ENCODE measurements at regions not wholly inside any gene's neighbourhood (a gene's known extent, or its start where the extent isn't known, plus 50 kb on each side); places are given as distances from the start of the nearest gene placed in this dataset.

DNA sequence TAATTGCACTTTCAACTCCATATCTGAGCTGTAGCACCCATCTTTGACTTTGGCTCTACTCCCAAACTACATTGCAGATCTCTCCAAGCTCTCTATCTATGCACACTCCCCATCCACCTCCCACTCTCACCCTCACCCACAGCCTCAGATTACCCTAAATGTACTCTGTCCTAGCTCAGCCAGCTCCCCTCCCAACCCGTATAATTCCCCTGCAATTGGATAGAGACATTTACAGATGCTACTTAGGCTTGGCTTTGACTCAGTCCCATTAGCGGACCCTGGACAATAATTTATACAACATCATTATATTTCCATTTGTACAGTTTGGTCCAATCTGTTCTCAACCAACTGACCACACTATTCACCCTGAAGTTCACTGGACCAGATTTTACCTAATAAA is 338.9 kb upstream of the ANO3 start:
- DNase-seq: no peak

DNA sequence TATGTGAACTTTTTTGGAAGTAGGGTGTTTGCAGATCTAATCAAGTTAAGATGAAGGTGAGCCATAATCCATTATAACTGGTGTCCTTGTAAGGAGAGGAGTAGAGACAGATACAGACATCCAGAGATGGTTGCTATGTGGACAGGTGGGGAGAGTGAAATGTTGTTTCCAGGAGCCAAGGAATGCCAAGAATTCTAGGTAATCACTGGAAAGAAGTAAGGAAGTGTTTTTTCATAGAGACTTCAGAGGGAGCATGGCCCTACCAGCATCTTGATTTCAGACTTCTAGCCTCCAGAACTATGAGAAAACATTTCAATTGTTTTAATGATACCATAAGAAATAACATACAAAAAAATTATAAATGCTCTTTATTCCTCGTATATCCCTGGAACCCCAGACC is 320.5 kb upstream of the ANO3 start:
- DNase-seq: no peak

DNA sequence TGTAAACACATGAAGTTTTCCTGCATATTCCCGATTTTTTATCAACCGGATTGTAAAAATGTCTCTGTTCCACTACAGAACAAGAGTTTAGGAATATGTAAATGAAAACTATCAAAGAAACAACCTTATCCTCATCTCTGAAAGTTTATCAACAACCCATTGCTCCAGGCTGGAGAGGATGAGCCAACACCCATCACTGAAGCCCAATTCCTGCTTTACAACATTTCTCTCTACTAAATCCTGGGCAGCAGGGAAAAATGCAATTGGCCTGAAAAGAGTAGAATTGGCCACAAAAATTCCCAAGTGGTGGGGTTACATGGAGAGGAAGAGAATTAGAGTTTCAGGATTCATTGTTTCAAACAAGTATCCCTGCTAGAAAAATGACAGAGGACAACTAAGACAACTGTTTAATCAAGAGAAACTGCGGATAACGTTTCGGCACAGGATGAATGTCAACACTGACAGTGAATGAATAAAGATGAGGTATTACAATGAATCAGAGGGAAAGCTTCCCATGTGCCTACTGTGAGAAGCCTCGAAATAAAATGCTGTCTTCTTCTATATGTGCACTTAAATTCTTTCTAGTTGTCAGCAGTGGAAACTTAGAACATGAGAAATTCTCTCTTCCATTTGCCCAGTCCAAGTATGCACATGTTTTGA is 317.3 kb upstream of the ANO3 start:
- DNase-seq: no peak

DNA sequence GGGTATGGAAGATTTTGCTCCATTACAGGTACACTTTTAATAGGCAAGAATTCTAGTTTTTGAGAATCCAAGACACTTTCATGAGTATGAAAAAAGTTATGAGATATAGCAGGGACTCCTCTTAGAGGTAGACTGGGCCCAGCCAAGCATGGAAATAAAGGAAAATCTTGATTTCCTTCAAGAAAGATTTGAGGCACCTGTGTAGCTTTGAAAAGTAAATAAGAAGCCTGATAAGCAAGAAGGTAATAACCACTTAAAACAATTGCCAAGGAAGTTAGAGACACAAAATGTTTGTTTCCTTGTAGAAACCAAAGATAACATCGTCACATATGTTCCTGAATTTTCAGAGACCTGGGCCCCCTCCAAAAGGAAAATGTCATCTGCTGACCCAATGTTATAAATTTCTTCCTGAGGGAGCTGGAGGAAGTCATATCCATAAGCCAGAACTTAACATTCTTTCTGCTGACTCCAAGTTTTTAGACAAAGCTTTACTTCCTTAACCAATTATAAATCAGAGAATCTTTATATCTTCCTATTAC is 314.5 kb upstream of the ANO3 start:
- no peak for DNase-seq

DNA sequence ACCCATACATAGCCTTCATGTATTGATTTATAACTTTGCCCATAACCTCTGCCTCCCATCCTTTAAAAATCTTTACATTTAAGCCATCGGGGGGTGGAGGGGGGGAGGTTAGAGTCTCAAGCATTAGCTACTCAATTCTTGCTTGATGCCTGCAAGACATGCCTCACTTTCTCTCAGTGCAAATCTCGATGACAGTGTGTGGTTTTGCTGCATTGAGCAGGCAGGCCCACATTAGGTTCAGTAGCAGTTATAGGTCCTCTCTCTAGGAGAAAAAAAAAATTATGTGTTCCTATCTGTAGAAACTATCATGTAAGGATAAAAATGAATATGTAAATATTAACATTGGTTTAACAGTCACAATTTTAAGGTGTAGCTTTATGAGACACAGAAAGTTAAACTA is 314.0 kb upstream of the ANO3 start:
- no peak for DNase-seq

DNA sequence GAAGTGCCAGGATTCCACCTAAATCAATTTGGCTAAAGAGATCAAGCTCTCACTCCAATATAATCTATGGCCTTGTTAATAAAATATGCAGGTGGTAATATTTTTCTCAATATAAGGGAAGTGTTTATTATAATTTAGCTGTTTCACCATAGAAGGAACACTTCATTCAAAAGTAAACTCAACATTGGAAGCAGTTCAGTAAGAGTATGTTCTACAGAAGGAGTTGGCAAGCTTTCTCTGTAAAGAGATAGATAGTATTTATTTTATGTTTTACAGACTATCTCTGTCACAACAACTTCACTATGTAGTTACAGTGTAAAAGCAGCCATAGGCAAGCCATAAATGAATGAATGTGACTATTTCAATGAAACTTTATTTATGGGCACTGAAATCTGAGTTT is 313.6 kb upstream of the ANO3 start:
- DNase-seq: no peak

DNA sequence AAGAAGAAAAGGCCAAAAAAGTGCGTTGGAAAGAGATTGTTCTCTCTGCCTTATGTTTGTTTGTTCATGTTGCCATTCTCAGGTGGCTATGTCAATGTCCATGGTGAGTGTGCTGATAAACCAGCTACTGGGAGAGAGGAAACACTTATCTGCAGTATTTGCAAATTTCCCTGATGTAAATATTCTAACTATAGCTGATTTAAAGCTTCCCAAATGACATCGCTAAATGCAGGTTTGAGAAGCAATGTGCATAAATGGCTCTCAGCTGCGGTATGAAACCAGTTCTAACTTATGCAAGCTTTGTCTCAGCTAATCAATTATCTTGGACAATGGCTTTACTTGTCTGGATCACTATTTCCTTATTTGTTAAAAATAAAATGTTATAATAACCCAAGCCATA is 312.5 kb upstream of the ANO3 start:
- DNase-seq: no peak

DNA sequence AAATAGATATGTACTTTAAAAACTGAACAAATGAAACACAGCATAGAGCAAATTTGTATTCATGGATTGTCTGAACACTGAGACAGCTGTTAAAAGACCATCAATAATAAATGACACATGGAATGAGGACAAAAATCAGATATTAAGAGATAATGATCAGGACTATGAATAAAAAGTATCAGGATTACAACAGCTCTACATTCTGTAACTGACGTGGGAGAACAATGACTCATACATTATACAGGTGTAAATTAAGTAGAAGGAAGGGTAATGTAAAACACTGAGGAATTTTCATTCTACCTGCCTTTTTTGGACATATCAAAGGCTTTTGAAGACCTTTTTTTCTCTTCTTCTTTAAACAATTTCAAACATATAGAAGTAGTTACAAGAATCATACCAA is 310.9 kb upstream of the ANO3 start:
- no peak for DNase-seq

DNA sequence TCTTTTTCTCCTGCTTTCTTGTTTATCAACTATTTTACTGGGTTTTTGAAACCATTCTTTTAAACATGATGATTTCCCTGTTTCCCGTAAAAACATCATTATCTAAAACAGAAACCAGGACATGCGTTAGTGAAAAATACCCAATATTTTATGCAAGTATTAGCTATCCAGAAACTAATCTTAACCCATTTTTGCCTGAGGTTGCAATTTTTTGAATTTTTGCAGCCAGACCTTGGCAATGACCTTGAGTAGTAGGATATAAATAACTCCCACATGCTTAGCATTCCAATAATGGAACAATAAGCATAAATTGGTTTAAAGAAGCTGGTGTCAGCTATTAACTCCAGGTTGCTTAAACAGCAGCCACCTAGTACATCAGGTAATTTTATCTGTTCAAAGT is 308.9 kb upstream of the ANO3 start:
- no peak for DNase-seq

DNA sequence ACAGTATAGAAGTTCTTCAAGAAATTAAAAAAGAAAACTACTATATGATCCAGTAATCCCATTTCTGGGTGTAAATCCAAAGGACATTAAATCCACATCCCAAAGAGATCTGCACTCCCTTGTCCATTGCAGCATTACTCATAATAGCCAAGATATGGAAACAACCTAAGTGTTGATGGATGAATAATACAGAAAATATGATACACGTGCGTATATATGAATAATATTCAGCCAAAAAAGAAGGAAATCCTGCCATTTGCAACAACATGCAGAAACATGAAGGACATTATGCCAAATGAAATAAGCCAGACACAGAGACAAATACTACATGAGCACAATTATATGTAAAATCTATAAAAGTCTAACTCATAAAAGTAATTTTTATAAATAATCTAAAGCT is 306.3 kb upstream of the ANO3 start:
- no peak for DNase-seq

DNA sequence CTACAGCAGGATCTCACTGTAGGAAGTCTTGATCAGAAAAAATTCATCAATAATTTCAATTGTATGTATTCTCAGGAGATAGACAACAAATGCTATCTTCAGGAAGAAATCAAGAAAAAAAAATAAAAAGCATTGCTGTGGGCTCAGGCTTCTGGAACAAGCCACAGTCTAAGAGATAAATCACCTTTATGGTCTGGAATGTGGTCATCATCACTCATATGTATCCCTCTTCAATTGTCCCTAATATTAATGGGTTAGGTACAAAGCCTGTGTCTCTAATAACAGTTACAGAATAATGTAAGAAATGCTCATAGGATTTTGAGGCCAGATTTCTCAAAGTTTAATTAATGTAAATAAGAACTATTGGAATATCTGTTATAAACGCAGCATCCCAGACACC is 305.9 kb upstream of the ANO3 start:
- DNase-seq: no peak

DNA sequence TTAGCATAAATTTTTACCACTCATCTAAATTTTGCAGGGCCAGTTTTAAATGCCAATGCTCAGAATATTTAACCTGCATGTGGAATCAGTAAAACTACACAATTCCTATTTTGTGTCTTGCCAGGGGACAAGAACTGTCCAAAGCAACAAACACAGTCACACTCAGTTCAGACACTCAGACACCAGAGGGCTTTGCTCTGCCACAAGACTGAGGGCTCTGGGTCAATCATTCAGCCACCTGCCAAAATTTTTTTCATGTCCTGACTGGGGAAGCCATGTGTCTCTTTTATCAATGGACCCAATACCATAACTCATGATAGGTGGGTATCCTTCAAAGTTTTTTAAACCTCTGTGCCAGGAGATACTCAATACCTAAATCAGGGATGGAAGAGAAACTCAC is 304.0 kb upstream of the ANO3 start:
- no peak for DNase-seq

DNA sequence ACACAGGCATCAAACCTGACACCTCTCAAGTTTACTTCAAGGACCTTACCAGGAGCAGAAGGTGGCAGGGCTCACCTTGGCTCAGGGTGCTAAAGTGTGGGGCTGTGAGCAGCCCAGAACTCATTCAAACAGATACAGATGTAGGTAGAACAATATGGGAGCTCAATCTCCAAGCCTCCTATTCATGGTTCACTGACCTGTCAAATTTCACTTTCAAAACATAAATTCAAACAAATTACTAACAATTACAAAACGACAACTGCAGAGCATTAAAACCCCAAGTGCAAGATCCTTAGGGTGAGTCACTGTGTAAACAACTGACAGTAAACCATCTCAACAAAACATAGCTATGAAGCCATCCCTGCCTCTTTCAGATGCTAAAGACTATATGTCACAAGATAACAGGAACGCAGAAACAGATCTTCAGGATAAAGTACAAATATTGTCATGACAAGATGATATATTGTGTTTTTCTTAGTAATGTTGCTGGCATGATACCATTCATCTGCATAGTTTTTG is 303.5 kb upstream of the ANO3 start:
- no peak for DNase-seq

DNA sequence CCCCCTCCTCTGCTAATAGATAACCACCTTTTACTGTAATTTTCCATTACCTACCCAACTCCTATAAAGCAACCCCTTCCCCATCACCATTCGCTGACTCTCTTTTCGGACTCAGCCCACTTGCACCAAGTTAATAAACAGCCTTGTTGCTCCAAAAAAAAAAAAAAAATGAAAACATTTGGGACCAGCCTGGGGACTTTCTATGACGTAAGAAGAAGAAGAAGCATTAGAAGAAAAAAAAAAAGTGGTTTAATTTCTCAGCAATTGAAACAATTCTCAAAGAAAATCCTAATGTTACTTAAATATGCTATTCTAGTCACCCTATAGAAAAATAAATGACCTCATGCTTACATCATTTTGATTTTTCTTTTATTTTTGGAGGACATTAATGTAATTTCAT is 301.5 kb upstream of the ANO3 start:
- no peak for DNase-seq

DNA sequence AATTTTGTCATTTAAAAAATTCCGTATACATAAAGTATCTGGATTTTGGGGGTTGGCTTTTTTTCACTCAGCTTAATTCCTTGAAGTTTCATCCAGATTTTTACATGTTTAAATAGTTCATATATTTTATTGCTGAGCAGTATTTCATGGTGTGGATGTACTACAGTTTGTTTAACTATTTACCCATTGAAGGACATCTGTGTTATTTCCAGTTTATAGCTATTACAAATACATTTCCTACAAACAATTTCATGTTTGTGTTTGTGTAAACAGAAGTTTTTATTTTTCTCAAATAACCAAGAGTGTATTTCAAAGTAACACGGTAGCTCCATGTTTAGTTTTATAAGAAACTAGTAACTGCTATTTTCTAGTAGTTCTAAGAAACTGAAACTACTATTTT is 299.7 kb upstream of the ANO3 start:
- no peak for DNase-seq

DNA sequence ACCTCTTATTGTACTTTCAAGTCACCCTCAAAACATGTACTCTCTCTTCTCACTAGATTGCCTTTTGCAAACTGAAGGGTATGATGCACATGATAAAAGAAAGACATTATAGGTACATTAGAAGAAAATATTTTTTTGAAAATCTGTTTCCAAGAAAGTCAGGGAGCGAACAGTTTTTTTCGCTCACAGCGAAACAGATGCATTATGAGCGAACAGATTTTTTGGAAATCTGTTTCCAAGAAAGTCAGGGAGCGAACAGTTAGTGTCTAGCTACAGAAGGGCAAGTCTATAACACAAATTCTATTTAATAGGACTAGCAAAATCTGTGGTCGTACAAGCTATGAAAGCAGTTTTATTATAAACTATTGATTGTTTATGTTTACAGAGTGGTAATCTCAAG is 296.2 kb upstream of the ANO3 start:
- DNase-seq: no peak

DNA sequence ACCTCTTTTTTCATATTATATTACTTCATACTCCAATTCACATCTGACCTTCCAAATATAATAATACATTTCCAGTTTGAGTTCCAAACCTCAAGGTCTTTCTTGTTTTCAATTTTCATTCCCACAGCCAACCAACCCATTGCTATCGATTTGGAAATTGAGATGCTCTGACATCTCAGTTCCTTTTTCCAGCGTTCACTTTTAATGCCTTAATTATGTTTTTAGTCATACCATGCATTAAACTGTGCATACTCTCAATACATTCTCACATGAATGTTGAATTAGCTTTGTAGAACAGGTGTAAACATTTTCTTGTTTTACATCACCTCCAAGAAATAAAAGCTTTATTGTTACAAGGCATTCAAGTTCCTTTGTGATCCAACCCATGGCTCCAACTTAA is 294.2 kb upstream of the ANO3 start:
- no peak for DNase-seq

DNA sequence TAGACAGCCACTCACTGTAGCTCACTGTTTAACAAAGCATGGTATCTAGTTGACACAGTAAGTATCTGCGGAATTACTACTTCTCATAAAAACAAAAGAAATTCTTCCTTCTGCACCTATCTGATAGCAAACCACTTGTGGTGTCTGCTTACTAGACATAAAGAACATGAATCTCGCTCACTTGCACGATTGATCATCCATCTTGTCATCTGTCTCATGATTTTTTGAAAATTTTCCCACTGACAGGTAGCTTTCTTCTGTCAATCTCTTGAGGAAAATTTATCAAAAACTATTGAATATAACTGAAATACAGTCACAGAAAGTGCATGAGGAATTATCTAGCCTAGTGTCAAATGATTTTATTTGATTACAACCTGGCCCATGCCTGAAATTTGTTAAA is 291.6 kb upstream of the ANO3 start:
- no peak for DNase-seq

DNA sequence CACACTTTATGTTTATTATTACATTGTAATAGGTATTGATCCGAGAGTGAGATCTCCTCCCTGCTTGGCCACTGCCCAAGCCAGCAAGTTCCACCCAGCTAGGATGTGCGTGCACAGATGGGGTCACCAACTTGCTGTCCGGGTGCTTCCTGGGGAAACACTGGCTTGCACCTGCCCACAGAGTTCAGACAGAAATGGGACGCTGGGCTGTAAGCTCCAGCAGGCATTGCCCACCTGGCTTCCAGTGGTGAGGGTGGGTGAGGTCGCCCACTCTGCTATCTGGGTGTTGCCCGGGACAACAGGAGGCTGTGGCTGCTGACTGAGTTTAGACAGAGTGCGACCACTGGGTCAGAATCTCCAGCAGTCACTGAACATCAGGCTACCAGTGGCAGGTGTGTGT is 289.8 kb upstream of the ANO3 start:
- no peak for DNase-seq

DNA sequence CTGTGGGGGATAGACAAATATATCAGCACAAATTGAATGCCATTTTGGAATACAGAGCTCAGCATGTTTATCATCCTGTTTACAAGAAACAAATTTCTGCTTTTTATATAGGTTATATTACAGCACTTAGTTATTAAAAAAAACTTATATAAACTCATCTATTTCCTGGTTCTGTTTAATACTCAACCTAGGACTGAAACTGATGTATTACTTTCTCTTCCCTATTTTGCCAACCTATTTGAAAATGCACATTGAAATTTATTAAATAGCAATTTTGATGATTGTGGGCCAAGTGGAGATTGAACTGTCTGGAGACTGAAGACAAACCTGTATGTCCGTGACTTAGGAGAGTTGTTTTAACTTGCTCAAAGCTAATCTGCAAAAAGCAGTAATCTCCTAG is 288.3 kb upstream of the ANO3 start:
- no peak for DNase-seq

DNA sequence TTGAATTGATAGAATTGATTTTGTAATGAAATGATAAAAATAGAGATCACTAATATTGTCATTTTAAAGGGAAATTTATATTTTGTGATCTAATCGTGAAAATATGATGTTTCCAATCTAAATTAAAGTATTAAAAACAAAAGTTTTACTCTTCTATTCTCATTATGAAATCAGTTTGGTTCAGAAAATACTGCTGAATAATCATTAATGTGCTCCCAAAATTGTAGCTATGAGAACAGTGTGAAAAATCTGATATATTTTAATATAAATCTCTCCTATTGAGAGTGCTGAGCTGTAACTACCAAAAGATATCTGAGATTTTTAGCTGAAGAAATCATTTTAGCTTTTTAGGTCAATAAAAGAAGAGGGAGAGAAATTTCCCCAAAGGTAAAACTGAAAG is 287.5 kb upstream of the ANO3 start:
- no peak for DNase-seq

DNA sequence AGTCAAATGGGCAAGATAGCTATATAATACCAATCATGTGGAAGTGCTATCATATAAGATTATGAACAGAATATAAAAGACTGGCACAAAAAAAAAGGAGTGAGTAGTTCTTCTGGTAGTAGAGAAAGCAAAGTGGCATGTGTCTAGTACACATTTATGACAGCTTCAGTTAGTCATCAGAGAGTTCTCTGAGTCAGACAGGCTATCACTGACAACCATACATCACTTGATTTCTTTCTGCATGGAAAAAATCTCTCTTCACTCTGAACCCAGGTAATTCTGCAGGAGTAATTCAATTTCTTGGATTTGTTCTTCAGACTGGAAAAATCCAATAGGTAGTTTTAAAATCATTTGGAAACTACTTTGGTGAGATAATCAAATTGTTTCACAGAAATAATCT is 286.8 kb upstream of the ANO3 start:
- DNase-seq: no peak

DNA sequence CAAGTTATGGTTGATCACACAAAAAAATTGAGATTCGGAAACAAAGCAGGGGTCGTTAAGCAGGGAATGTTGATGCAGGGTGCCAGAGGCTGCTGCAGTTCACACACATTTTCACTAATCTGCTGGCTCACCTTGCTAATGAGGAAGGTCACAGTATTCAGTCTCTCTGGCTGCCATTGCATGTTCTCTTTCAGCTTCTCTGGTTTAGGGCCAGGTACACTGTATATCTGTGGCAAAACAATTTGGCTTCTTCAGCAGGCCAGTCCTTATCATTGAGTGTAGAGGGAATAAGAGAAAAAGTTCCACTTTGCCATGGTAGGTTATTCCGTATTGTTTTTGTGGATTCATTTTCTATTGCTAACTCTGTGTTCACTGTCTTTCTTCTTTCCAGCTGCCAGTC is 283.7 kb upstream of the ANO3 start:
- no peak for DNase-seq

DNA sequence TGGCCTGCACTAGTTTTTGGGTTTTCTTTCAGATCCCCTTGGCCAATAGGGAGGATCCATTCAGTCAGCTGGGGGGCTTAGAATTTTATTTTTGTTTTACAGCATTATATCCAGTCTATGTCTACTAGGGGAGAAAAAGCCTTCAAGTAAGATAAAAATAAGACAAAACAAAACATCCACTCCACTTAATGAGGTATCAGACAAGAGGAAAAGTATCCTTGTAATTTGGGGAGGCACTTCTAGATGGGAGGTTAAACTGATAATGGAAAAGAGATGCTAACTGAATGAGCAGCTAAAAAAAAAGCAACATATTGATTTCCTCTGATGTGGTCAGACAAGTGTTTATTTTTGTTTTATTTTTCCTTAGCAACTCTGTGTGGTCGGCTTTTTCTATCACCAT is 278.0 kb upstream of the ANO3 start:
- no peak for DNase-seq

DNA sequence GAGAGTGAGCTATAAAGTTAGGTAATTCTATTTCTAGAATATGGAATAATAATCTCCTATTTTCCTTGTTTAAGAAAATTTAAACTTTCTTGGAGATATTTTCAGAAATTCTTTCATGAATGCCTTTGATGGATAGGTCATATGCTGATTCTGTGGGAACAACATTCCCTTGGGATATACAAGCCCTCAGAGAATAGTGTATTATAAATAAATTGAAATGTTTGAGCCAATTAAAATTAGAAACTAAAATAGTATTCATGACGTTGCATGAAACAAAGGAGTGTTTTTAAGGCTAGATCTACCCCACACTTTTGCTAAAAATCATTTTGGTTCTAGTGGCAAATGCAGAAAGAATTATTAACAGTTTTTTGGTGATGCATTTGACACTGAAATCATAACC is 269.3 kb upstream of the ANO3 start:
- DNase-seq: no peak

DNA sequence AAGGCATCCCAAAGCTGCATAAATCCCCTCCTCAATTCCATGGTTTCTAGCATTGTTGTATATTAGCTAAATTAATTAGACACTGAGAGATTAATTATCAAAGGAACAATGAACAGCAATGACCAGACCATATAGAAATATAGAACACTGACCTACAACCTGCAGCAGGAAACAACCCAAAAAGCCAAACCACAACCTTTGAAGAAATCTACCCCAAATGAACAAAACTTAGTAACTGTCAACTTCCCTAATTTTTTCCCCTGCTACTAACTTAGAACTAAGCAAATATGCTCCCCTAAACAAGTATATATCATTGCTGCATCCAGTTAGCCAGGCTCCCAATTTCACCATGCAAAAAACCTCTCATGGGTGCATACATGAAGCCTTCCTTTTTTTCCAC is 268.0 kb upstream of the ANO3 start:
- DNase-seq: no peak
